ENCODE measurements at regions not wholly inside any gene's neighbourhood (a gene's known extent, or its start where the extent isn't known, plus 50 kb on each side); places are given as distances from the start of the nearest gene placed in this dataset.

DNA sequence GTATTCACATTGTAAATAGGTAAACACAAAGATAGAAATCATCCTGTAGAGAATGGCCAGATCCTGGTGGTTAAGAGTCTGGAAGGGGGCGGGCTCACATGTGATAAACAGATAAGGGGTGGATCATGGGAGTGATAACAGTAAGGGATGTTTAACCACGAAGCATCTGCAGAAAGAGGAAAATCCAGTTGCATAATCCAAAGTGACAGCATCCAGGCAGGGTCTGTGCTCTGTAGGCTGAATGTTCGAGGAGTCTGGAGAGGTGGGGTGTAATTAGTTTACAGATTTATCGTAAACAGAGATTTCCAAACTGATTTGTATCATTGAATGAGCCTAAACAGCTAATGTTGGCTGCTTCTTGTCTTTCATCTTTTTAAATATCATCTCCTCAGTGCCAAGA, 1009.8 kb upstream of the SLIT2 start:
- TF ChIP-seq, protein P1, sequence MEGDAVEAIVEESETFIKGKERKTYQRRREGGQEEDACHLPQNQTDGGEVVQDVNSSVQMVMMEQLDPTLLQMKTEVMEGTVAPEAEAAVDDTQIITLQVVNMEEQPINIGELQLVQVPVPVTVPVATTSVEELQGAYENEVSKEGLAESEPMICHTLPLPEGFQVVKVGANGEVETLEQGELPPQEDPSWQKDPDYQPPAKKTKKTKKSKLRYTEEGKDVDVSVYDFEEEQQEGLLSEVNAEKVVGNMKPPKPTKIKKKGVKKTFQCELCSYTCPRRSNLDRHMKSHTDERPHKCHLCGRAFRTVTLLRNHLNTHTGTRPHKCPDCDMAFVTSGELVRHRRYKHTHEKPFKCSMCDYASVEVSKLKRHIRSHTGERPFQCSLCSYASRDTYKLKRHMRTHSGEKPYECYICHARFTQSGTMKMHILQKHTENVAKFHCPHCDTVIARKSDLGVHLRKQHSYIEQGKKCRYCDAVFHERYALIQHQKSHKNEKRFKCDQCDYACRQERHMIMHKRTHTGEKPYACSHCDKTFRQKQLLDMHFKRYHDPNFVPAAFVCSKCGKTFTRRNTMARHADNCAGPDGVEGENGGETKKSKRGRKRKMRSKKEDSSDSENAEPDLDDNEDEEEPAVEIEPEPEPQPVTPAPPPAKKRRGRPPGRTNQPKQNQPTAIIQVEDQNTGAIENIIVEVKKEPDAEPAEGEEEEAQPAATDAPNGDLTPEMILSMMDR (IDR thresholded peaks at IDR 0.05), result no peak
- TF ChIP-seq POLR2AphosphoS5 (IDR thresholded peaks at IDR 0.05), result no peak

Measured in sigmoid colon (tissue), 4 donors.